ENCODE measurements at regions not wholly inside any gene's neighbourhood (a gene's known extent, or its start where the extent isn't known, plus 50 kb on each side); places are given as distances from the start of the nearest gene placed in this dataset.

DNA sequence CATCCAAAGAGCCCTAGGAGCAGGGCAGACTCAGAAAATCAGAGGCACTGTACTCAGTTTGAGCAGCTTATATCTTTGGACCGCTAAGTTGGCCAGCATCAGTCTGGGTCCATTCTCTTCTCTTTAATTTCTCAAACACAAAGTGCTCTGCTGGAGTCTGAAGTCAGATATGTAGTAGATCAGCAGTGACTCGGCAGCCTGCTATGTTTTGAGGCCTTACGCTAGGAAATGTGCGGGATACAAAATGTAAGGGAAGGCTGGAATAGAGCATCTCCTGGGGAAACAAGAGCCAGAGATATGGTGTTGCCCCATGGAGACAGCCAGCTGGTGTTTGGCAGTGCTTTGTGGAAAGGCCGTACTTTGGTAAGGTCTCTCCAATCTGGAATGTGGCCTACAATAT, 60.6 kb upstream of the VKORC1L1 start:
- TF ChIP-seq CTCF (IDR thresholded peaks at IDR 0.05) (no peak), POLR2A (IDR thresholded peaks at IDR 0.05) (no peak)

Measured in breast epithelium (tissue), 3 donors.